ENCODE measurements at regions not wholly inside any gene's neighbourhood (a gene's known extent, or its start where the extent isn't known, plus 50 kb on each side); places are given as distances from the start of the nearest gene placed in this dataset.

GRCh38 chr16:85323961-85324253, 211.6 kb upstream of the CIBAR2 start:
- Histone ChIP-seq H3K4me1 (ENCODE audit: control insufficient read depth, insufficient read depth, low read length) (peaks cover 47% of the 10 kb centered on the region), H3K27ac (ENCODE audit: low read length) (peak overlapping the region; percentile 98), H3K36me3 (ENCODE audit: control insufficient read depth, insufficient read depth, low read length) (no peaks in the 10 kb centered on the region), H3K9me3 (ENCODE audit: control insufficient read depth, insufficient read depth, low read depth, low read length) (no peaks in the 10 kb centered on the region), H3K27me3 (ENCODE audit: control insufficient read depth, insufficient read depth, low read length) (no peaks in the 10 kb centered on the region), H3K4me3 (ENCODE audit: low read depth in 2 of 2, low read length in 2 of 2) (no peak overlapping the region)
- DNase-seq (ENCODE audit: low read depth, low spot score), result no peak
- intact Hi-C loops (cut with micrococcal nuclease; ENCODE audit: unreplicated experiment) (no loop called here), in situ Hi-C loops (cut with HindIII; ENCODE audit: low pct_unique_long_range_greater_than_20kb, low sequenced_read_pairs) (no loop called here)
- ATAC-seq, result no peak
- ChIA-PET POLR2A (no interaction called here), CTCF (no interaction called here)
- BruUV-seq (replicated peaks), result no TSS peak
- no peak for TF ChIP-seq CTCF (IDR thresholded peaks at IDR 0.05)
- TF ChIP-seq SIN3A (IDR thresholded peaks at IDR 0.05; ENCODE audit: borderline replicate concordance, insufficient read depth, low read depth, low read length), result no peak
- TF ChIP-seq REST (IDR thresholded peaks at IDR 0.05; ENCODE audit: insufficient read depth in 1 of 2, low read depth in 2 of 2, low read length in 1 of 2), result no peak
- no peak for TF ChIP-seq TCF7L2 (IDR thresholded peaks at IDR 0.05; ENCODE audit: low read depth, low read length)

- no peak for ATAC-seq
- in situ Hi-C loops (cut with HindIII; ENCODE audit: low pct_unique_long_range_greater_than_20kb, low sequenced_read_pairs), result no loop called here
- H3K27ac ChIP-seq (ENCODE audit: low read length), result peak overlapping the region; percentile 92
- peaks cover 51% of the 10 kb centered on the region for H3K4me1 ChIP-seq (ENCODE audit: control insufficient read depth, insufficient read depth, low read length)
- no peaks in the 10 kb centered on the region for H3K27me3 ChIP-seq (ENCODE audit: control insufficient read depth, insufficient read depth, low read length)
- ChIA-PET POLR2A (no interaction called here), CTCF (no interaction called here)
- TF ChIP-seq TCF7L2 (IDR thresholded peaks at IDR 0.05; ENCODE audit: low read depth, low read length), result no peak
- no peak for TF ChIP-seq CTCF (IDR thresholded peaks at IDR 0.05)
- TF ChIP-seq REST (IDR thresholded peaks at IDR 0.05; ENCODE audit: insufficient read depth in 1 of 2, low read depth in 2 of 2, low read length in 1 of 2), result no peak
- TF ChIP-seq POLR2AphosphoS5 (IDR thresholded peaks at IDR 0.05; ENCODE audit: low read depth, low read length), result no peak
- TF ChIP-seq SIN3A (IDR thresholded peaks at IDR 0.05; ENCODE audit: borderline replicate concordance, insufficient read depth, low read depth, low read length), result no peak
- intact Hi-C loops (cut with micrococcal nuclease; ENCODE audit: unreplicated experiment), result no loop called here
- H3K4me3 ChIP-seq (ENCODE audit: low read depth in 2 of 2, low read length in 2 of 2), result no peak overlapping the region
- H3K36me3 ChIP-seq (ENCODE audit: control insufficient read depth, insufficient read depth, low read length), result no peaks in the 10 kb centered on the region
- no peak for DNase-seq (ENCODE audit: low read depth, low spot score)
- H3K9me3 ChIP-seq (ENCODE audit: control insufficient read depth, insufficient read depth, low read depth, low read length), result no peaks in the 10 kb centered on the region
- BruUV-seq (replicated peaks), result no TSS peak
Observed at GRCh38 chr16:85324488-85324887, 212.2 kb upstream of the CIBAR2 start.
